HG02571 (cell line): ENCODE measurements at regions not wholly inside any gene's neighbourhood (a gene's known extent, or its start where the extent isn't known, plus 50 kb on each side); places are given as distances from the start of the nearest gene placed in this dataset.

Experiments
- ATAC-seq: cut with Tn5 transposase; IDR thresholded peaks from one replicate; pipeline ENCODE4 v1.9.1; 2021; ENCODE audit warnings: mild to moderate bottlenecking, moderate library complexity; ENCODE audit not compliant: unreplicated experiment

DNA sequence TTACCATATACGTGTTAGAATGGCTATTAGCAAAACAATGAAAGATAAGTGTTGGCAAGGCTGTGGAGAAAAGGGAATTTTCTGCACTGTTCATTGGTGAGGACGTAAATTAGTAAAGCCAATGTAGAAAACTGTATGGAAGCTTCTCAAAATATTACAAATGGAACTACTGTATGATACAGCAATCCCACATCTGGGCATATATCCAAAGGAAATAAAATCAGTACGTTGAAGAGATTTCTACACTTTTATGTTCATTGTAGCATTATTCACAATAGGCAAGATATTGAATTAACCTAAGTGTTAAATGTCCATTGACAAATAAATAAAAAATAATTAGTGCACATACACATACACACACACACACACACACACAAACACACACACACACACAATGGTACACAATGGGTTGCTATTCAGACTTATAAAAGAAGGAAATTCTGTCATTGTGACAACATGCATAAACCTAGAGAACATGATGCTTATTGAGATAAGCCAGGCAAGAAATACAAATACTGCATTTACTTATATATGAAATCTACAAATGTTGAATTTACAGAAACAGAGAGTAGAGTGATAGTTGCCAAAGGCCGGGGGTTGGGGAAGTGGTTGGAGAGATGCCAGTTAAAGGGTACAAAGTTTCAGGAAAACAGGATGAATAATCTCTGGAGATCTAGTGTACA lies 565.8 kb upstream of the LRRC4C start:
- ATAC-seq: no peak

DNA sequence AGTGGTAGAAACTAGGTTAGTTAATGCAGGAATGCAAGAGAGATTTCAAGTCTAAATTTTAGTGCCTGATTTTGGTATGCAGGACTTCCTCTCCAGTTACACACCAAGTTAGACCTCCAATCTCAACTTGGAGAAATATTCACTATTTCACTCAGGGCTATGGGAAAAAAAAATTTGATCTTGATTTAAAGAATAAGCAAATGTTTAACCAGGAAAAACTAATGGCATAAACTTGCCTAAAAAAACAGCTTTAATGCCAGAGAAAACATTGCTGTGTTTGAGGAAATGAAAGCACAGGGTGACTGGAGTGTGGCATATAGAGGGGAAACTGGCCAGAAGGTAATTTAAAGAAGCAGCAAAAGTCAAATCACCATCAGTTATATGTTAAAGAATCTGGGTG lies 575.4 kb upstream of the LRRC4C start:
- ATAC-seq: no peak

- ATAC-seq: no peak
These were observed 576.7 kb upstream of the LRRC4C start for GRCh38 chr11:42036201-42036600.

- ATAC-seq: no peak
These were observed 583.9 kb upstream of the LRRC4C start for GRCh38 chr11:42043312-42043711.

- no peak for ATAC-seq
These were observed 588.4 kb upstream of the LRRC4C start for GRCh38 chr11:42047637-42048555.

GRCh38 chr11:42049186-42049585 lies 589.7 kb upstream of the LRRC4C start:
- no peak for ATAC-seq

DNA sequence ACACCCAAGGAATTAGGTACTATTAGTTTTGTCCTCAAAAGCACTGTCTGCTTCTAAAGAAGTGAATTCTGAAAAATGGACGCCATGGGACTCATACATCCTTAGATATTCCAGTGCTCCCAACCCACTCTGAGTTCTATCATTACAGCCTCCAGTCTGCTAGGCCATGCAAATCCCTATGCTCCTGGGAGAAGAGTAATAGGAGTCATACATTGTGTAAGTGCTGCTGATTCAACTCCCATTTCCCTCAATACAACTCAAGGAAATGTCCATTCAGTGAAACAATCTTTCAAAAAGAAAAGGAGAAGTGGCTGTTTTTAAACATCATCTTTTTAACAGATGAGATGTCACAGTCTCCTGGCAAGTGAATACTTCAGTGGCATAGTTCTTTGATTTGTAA lies 590.2 kb upstream of the LRRC4C start:
- ATAC-seq: no peak

DNA sequence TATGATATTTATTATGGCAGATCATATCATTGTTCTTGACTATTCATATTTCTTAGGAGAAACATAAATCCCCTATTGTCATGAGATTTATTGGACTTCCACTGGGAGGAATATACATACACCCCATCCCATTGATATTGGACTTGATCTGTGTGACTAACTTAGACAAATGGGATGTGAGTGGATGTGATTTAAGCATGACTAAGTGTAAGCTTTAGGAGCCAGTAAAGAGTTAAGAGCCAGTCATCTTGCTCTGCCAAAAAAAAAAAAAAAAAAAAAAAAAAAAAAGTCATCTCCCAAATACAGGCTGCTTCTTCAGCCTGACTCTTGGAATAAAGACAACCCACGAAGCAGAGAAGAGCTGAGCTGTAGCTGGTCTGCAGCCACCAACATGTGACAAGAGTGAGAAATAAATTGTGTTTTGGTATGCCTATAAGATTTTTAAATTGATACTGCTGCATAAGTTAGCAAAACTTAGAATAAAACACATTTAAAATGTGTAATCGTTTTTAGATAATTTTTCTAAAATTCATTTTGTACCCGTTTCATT lies 595.0 kb upstream of the LRRC4C start:
- no peak for ATAC-seq

GRCh38 chr11:42055606-42056005 lies 596.2 kb upstream of the LRRC4C start:
- no peak for ATAC-seq

GRCh38 chr11:42058794-42059193 lies 599.3 kb upstream of the LRRC4C start:
- no peak for ATAC-seq

DNA sequence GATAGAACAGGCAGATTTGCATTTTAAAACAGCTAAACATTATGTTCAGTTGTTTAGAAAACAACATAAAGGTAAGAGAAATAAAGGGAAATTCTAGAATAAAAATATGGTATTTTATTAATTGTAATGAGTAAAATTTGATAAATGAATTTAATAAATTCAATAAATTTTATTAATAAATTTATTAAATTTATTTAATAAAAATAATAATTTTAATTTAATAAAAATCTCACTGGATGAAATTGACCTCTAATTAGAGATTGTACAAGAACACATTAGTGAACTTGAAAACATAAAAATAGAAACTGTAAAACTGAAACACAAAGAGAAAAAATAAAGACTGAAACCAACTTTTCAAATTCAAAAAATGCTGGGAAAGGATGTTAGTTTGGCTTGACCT lies 605.7 kb upstream of the LRRC4C start:
- ATAC-seq: no peak

DNA sequence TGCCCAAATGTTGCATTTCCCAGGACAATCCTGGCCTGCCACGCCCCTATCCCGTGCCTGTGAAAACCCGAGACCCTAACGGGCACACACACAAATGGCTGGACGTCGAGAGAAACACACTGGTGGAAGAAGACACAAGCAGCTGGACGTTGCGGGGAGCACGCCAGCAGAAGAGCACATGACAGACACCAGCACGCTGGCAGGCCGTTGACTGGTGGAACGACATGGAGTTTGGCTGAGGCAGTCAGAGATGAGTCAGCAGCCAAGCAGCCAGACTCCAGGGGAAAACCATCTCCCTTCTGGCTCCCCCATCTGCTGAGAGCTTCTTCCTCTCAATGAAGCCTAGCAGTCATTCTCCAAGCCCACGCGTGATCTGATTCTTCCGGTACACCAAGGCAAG lies 606.7 kb upstream of the LRRC4C start:
- ATAC-seq: no peak

- no peak for ATAC-seq
These were observed 614.9 kb upstream of the LRRC4C start for GRCh38 chr11:42074306-42074705.

- ATAC-seq: no peak
These were observed 615.7 kb upstream of the LRRC4C start for GRCh38 chr11:42075180-42075579.

DNA sequence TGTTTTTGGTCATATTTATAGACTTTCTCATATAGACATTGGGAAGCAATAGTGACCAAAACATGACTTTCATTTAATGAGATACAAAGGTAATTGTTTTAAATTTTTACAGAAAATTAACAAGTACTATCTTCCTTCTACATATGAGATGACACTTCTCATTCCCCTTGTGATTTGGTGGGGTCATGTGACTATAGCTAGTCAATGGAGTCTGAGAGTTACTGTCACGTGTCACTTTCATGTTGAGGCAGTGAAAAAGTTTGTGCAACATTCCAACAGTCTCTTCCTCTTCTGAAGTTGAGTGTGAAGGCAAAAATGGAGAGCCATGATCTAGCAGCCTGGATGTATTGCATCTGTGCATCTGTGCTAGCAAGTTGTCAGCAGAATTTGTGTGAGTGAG lies 618.3 kb upstream of the LRRC4C start:
- no peak for ATAC-seq

GRCh38 chr11:42085736-42086135 lies 626.3 kb upstream of the LRRC4C start:
- no peak for ATAC-seq

DNA sequence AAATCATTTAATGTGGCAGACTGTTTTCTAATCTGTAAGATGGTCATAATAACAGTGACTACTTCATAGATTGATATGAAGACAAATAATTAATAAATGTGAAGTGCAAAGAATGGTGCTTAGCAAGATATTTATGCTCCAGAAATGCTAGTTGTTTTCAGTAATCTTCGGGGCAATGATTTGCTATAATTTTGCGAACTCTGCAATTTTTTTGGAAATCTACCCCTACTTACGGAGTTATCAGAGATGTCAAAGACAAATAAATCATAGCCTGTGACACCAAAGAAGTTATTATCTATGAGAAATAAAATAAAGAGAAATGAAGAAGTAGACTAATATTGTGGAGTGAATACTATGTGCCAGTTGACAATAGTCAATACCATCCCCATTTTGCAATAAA lies 634.1 kb upstream of the LRRC4C start:
- no peak for ATAC-seq

DNA sequence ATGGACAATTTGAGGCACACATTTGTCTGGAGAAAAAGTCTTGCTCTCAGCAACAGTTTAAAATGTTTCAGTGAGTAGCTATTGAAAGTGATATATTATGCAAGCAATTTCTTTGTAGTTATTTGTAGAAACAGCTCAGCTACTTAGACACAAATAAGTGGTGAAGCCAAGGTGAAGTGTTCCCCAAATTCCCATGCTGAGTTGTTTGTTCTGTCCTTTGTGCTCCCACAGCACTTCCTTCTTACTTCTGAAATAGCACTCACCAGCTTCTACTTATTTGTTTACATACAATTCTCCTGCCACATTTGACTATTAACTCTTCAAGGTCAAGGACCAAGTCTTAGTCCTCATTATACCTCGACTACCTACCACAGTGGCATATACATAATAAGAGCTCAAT lies 638.6 kb upstream of the LRRC4C start:
- no peak for ATAC-seq

GRCh38 chr11:42112866-42113265 lies 653.4 kb upstream of the LRRC4C start:
- no peak for ATAC-seq

DNA sequence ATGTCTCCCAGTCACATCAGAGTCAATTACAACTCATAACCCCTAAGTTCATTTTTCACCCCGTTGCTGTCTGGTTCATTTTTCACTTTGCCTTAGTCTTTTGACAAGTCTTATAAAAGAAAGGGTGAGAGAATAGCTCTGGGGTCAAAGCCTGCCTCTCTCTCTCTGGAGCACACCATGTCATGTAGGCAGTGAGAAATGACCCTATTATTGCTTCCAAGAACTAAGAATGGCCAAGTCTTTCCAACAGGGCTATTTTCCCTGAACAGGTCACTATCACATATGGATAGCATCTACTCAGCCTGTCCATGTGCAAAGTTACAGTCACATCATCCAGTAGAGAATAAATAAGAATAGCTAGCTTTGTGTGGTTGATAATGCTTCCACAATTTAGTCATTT lies 655.5 kb upstream of the LRRC4C start:
- ATAC-seq: no peak

DNA sequence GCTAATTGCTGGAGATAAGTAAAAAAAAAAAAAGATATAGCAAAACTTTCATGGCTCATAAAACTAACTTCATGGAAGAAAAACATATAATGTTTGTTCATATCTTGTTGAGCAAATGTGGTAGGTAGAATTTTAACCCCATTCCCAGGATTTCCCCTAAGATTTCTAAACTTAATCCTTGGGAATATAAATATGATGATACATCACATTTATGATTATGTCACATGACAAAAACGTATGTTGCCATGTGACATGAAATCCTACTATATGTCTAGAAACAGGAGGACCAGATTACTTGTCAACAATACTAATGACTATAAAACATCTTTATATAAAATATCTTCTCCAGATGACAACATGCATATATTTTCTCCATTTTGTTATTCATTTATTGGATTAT lies 679.0 kb upstream of the LRRC4C start:
- ATAC-seq: no peak

- no peak for ATAC-seq
These were observed 685.9 kb upstream of the LRRC4C start for GRCh38 chr11:42145311-42145710.
